HepG2 (cell line): ENCODE measurements at regions not wholly inside any gene's neighbourhood (a gene's known extent, or its start where the extent isn't known, plus 50 kb on each side); places are given as distances from the start of the nearest gene placed in this dataset.

Experiments
- ELF1 ChIP-seq: sonication (generic); formaldehyde crosslinking; IDR thresholded peaks from 2 replicates; pipeline ENCODE4 v1.4.0; 2020; ENCODE audit warnings: missing genetic modification reagents
- HDAC2 ChIP-seq: sonication (generic); formaldehyde crosslinking; IDR thresholded peaks from 2 replicates; pipeline ENCODE4 v1.4.0; 2020; ENCODE audit warnings: missing genetic modification reagents
- REPIN1 ChIP-seq: sonication (generic); formaldehyde crosslinking; IDR thresholded peaks from 2 replicates; pipeline ENCODE4 v1.8.0; 2022; ENCODE audit warnings: missing genetic modification reagents, low read depth, mild to moderate bottlenecking, borderline replicate concordance
- ZNF644 ChIP-seq: IDR thresholded peaks from 2 replicates; pipeline ENCODE4 v1.6.1; 2016; ENCODE audit warnings: low read depth
- TF ChIP-seq, protein P1 (sequence below): sonication (generic); formaldehyde crosslinking; IDR thresholded peaks from 2 replicates; pipeline ENCODE4 v1.5.0; 2020; ENCODE audit warnings: mild to moderate bottlenecking, missing genetic modification reagents, moderate library complexity
- TF ChIP-seq, protein P2 (sequence below): sonication (generic); formaldehyde crosslinking; IDR thresholded peaks from 2 replicates; pipeline ENCODE4 v1.8.1; 2023; ENCODE audit warnings: mild to moderate bottlenecking, inconsistent platforms, moderate library complexity, missing genetic modification reagents, borderline replicate concordance

DNA sequence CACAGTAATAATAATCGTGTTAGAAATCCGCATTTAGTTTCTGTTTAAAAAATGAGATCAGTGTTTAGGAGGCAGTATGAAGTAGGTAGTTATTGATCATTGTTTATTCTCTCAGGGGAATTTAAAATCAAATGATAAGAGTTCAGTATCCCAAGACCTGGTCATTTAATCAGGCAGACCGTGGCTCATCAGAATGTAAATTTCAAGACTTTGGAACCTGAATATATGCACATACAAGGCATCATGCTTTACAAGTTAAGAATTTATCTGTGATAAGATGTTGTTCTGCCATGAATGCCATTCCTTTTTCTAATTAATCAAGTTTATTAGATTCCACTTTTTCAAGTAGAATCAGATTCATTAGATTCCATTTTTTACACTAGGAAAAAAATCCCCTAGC lies 133.5 kb upstream of the MAOA start:
- TF ChIP-seq HDAC2 (CRISPR knock-in tag) (no peak), ZNF644 (no peak), ELF1 (no peak), REPIN1 (CRISPR knock-in tag) (no peak)
- TF ChIP-seq, protein P1, sequence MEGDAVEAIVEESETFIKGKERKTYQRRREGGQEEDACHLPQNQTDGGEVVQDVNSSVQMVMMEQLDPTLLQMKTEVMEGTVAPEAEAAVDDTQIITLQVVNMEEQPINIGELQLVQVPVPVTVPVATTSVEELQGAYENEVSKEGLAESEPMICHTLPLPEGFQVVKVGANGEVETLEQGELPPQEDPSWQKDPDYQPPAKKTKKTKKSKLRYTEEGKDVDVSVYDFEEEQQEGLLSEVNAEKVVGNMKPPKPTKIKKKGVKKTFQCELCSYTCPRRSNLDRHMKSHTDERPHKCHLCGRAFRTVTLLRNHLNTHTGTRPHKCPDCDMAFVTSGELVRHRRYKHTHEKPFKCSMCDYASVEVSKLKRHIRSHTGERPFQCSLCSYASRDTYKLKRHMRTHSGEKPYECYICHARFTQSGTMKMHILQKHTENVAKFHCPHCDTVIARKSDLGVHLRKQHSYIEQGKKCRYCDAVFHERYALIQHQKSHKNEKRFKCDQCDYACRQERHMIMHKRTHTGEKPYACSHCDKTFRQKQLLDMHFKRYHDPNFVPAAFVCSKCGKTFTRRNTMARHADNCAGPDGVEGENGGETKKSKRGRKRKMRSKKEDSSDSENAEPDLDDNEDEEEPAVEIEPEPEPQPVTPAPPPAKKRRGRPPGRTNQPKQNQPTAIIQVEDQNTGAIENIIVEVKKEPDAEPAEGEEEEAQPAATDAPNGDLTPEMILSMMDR (CRISPR knock-in tag): no peak
- TF ChIP-seq, protein P2, sequence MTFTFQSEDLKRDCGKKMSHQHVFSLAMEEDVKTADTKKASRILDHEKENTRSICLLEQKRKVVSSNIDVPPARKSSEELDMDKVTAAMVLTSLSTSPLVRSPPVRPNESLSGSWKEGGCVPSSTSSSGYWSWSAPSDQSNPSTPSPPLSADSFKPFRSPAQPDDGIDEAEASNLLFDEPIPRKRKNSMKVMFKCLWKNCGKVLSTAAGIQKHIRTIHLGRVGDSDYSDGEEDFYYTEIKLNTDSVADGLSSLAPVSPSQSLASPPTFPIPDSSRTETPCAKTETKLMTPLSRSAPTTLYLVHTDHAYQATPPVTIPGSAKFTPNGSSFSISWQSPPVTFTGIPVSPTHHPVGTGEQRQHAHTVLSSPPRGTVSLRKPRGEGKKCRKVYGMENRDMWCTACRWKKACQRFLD (CRISPR knock-in tag): no peak
